HG03097 (cell line): ENCODE measurements at regions not wholly inside any gene's neighbourhood (a gene's known extent, or its start where the extent isn't known, plus 50 kb on each side); places are given as distances from the start of the nearest gene placed in this dataset.
"Not testable (repeated sequence)": the region's sequence is repeated elsewhere in the genome, so short reads cannot be mapped to it uniquely, and the experiment has no call there.

ENCODE experiments used
- ATAC-seq: cut with Tn5 transposase; IDR thresholded peaks from one replicate; pipeline ENCODE4 v1.9.1; 2021; ENCODE audit not compliant: unreplicated experiment, low FRiP score

DNA sequence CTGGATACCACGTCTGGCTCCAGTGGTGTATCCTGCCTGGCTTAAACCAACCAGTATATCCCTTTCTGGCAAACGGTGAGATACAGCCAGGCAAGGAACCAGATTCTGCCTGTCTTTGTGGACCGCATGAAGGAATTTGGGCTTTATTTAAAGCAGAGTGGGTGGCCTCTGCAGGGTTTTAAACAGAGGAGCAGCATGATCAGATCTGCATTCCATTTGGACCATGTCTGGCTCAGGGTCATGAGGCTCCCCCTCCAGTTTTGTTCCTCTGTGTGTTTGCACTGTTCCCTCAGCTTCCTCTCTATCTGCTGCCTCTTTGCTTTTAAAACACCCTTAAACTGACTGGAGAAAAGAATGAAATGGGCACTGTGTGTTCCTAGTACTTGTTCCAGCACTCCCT is 195.0 kb downstream of the GIPC2 start:
- ATAC-seq, result no peak

DNA sequence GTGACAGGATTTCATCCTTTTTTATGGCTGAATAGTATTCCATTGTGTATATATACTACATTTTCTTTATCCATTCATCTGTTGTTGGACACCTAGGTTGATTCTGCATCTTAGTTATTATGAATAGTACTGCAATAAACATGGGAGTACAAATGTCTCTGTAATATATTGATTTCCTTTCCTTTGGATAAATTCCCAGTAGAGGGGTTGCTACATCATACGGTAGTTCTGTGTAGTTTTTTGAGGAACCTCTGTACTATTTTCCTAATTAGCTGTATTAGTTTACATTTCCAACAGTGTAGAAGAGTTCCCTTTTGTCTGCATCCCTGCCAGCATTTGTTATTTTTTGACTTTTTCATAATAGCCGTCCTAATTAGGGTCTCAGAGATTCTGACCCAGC is 201.3 kb downstream of the GIPC2 start:
- no peak for ATAC-seq

DNA sequence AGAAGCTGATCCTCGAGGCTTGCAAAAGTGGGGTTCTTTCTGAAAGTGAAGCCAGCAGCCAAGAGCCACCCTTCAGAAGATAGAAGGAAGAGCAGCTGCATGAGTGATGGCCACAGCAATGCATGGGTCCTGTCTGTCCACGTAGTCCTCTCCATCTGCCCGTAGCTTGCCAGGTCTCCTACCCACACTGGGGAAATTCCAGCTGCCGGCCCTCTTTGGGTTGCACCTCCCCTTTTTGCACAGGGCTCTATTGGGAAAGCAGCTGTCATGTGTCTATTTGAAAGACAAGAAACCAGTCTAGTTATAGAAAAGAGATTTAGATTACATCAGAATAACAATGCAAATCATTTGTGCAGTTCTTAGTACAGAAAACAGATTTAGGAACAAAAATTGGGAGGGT is 204.4 kb downstream of the GIPC2 start:
- no peak for ATAC-seq

DNA sequence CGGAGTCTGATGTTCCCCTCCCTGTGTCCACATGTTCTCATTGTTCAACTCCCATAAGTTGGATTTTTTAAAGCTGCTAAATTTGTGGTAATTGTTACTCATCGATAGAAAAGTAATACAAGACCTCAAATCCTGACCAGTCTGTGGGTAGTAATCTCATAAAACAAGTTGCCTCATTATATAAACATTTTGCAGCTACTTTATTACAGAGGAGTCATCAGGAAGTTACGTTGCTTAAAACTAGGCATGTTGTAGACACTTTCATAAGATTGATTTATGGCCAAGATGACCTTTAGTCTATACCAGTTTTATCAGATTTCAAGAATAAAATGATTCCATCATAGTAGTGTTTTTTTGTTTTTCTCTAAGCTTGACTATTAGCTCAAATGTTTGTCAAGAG is 208.8 kb downstream of the GIPC2 start:
- ATAC-seq, result no peak

DNA sequence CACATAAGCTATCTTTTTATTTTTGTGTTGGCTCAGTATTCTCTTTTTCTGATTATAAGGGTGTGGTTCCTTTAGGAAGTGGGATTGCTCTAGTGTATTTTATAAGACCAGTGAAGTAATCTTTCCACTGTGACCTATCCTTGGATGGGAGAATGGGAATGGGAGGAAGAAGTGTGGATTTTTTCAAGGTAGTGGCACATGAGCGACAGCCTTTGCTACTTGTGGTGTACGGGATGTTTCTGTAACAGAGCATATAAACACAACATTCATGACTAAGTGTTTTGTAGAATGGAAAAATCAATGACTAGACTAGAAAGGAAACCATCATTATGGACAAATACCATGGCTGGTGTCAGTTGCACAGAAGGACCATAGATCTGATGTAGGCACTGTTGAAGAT is 209.6 kb downstream of the GIPC2 start:
- ATAC-seq, result no peak

DNA sequence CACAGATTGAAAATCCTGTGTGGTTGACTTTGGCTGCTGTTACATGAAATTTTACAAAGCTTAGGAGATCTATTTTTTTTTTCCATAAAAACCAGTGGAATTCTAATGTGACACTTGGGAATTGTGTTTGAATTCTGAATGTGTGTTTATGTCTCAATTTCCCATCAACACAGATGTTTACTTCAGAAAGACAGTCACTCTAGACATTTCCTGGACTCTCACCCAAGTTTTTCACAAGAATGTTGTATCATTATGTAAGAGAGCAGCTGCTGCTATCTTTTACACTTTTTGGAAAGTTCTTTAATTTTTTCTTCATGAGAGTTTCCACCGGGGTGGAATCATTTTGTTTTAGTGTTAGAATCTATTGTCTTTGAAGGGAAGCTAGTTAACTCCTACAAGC is 210.1 kb downstream of the GIPC2 start:
- no peak for ATAC-seq

DNA sequence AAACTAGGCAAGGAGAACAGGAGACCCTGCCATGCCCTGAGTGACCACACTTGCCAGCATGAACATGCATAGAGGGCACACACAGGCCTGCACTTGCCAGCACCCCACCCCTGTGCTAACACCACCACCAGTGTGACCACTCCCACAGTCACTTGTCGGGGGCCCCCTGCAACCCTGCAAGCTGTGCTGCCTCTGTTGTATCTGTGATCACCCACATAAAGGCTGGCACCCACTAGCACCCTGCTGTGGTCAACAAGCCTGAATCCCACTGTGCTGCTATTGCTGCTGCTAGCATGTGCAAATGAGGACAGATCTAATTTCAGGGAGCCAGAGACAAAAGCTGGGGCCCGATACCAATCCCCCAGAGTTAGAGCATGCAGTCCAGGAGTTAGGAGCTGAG is 217.7 kb downstream of the GIPC2 start:
- no peak for ATAC-seq

DNA sequence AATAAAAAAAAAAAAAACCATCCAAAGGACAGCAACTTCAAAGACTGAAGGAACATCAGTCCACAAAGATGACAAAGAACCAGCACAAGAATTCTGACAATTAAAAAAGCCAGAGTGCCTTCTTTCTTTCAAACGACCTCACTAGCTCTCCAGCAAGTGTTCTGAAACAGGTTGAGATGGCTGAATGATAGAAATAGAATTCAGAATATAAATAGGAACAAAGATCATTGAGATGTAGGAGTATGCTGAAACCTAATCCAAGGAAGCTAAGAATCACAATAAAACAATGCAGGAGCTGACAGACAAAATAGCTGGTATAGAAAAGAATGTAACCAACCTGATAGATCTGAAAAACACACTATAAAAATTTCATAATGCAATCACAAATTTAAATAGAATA is 218.2 kb downstream of the GIPC2 start:
- ATAC-seq, result no peak

DNA sequence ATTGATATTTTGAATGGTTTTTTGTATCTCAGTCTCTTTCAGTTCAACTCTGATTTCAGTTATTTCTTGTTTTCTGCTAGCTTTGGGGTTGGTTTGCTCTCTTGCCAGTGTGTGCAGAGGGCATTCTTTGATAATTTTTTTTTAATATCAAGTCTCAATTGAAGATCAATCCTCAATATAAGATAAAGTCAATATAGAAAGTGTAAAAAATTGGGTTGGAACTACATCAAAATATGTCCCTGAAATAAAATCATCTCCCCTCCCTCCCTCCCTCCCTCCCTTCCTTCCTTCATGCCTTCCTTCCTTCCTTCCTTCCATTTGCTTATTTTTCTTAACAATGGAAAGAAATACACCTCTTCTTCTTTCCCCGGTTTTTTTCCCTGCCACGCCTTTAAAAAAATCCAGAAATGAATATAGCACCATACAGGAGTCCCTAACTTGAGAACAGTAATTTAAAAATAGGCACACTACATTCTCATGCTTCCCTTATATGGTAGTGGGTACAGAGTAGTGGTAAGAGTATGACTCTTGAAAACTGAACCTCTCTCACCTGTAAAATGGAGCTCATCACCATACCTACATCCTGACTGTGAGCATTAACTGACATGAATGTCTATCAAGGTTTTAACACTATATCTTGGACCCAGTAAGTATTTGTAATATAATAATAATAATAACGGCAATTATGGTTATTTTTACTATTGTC is 221.9 kb downstream of the GIPC2 start:
- no peak for ATAC-seq

DNA sequence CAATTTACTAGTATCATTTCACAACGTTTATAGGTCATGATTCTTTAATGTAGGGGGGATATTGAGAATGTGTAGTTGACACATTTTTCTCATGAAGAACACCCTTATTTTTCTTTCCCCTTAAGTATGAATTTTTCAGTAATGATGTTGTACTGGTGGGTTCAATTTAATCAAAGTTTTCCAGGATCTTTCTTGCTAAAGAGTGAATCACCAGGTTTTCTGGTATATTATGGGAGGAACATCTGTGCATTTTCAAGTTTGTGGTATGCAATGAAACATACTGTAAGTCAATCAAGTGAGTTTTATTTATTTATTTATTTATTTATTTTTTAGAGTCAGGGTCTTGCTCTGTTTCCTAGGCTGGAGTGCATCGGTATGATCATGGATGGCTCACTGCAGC is 221.2 kb upstream of the PTGFR start:
- no peak for ATAC-seq

DNA sequence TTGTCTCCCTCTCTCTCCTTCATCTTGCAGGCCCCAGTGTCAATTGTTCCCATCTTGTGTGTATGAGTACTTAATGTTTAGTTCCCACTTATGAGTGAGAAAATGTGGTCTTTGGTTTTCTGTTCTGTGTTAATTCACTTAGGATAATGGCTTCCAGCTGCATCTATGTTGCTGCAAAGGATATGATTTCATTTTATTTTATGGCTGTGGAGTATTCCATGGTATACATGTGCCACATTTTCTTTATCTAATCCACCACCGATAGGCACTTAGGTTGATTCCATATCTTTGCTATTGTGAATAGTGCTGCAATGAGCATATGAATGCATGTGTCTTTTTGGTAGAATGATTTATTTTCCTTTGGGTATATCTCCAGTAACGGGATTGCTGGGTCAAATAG is 219.4 kb upstream of the PTGFR start:
- ATAC-seq, result not testable (repeated sequence)

DNA sequence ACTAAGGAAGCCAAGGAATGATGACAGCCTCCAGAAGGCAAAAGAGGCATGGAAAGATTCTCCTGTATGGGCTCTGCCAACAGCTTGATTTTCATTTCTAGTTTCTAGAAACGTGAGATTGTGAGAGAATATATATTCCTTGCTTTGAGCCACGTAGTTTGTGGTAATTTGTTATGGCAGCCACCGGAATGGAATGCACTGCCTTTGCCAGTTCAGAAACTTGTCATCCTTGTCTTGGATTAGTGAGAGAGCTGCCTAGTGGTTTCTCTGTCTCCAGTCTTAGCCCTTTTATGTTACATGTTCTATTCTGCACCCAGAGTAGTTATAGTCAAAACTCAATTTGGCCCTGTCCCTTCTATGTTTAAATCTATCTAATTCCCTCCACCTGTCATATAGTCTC is 216.0 kb upstream of the PTGFR start:
- ATAC-seq, result no peak

DNA sequence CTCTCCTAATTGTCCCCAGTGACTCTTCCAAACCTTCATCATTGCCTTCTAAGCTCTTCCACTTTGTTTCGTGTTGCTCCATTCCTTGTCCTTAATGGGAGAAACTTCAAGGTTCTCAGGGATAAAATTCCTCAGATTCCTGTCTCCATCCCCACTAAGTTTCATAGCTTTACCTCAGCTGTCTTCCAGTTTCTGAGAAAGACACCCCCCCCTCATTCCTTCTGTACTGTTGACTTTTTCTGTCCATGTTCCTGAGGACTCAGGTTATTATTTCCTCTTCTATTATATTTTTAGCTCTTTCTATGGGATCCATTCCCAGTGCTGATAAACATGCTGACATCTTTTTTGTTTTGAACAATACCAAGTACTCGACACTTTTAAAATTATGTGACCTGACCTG is 215.3 kb upstream of the PTGFR start:
- no peak for ATAC-seq

DNA sequence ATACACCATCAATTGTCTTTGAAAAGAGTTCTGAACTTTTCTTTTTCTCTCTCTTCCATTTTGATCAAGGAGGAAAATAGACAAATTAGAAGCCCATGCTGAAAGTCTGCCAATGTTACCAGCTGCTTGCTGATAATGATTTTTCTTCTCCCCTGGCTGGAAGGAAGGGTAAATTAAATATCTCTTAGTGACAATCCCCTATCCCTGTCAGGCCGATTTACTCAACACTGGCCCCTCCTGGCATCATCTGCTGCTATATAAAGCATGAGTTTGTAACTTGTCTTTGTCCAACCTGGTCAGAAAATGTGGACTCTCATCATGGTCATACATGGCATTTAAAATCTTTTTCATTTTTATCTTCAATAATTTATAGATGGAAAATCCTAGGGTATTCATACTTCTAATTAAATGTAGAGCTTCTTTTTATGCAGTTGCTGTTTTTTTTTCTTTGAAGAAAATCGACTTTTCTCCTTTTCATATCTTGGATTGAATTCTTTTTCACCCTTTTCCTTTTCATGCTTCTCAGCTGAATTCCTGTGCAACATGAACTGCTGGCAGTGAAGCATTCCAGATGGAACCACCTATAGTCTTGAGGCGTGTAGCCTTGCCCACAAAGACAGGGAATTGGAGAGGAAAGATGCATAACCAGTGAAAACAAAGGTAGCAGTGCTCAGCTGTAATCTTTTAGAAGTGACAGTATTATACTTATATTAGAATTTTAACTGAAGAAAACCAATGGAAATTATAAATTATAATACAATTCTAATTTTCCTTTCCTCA is 214.7 kb upstream of the PTGFR start:
- no peak for ATAC-seq

DNA sequence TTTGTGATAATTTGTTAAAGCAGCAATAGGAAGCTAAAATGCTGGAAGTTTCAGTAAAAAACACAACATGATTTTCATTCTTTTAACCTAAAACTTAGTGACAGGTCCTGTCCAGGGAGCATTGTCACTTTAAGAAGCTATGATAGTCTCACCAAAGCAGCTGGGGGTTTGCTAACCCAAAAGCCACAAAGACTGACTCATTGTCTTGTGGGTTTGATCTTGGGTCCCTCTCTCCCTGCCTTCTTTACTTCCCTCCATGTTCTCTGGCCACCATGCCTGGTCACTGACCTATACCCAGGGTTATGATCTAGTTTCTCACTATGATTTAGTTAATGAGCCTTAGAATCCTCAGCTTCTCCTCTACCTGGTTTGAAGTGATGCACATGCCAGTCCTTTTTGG is 213.5 kb upstream of the PTGFR start:
- peak; percentile 82 for ATAC-seq

DNA sequence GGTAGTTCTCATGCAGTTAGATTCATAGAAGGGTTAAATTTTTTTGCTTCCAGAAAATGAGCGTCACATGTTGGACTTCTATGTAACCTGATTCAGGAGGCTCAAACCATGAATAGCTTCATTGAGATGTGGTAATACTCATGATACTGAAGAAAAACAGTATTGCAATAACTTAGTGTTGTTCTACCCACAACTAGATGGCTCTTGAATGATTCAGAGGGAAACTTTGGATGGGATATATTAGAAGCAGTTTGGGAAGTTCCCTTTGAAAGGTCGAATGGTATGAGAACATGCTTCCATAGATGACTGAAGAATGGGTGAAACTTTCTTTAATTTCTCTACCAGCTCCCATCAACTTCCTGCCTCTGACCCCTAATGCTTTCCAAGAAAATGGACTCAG is 211.7 kb upstream of the PTGFR start:
- no peak for ATAC-seq

DNA sequence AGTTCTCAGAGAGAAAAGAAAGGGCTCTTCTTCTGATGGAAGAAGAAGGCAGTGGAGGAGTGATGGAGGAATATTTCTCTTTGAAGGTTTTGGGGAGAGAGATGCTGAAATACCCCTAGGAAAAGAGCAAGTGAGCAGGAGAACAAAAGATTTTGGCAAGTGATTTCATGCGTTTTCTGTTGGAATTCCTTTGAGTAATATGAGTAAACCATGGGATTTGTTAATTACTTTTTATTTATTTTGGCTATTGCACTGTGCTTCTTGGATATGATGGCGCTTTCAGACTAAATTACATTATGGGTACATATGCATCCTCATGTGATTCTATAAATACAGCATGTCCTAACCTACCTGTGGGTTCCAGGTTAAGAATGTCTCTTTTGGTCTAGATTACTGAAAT is 210.1 kb upstream of the PTGFR start:
- ATAC-seq, result no peak

DNA sequence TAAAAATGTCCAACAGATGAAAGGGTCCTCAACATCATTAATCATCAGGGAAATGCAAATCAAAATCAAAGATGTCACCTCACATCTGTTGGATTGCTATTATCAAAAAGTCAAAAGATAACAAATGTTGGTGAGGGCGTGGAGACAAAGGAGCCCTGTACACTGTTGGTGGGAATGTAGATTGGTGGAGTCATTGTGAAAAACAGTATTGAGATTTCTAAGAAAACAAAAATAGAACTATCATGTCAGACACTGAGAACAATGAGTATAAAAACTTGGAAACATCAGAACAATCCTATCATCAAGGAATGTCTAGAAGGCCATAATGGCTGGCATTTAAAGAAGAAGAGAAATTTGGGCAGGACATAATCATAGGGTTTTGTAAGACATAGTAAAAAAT is 209.2 kb upstream of the PTGFR start:
- ATAC-seq, result no peak

DNA sequence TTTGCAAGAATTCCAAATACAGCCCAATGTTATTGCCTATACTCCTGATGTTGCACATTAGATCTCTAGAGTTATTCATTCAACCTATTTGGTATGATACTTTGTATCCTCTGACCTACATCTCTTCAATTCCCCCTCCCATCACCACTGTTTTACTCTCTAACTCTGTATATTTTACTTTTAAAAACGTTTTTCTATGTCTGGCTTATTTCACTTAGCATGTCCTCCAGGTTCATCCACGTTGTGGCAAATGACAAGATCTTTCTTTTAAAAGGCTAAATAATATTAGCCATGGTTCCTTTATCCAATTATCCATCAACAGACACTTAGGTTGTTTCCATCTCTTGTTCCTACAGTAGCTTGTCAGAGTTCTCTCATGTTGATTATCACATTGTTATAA is 207.1 kb upstream of the PTGFR start:
- ATAC-seq, result no peak

DNA sequence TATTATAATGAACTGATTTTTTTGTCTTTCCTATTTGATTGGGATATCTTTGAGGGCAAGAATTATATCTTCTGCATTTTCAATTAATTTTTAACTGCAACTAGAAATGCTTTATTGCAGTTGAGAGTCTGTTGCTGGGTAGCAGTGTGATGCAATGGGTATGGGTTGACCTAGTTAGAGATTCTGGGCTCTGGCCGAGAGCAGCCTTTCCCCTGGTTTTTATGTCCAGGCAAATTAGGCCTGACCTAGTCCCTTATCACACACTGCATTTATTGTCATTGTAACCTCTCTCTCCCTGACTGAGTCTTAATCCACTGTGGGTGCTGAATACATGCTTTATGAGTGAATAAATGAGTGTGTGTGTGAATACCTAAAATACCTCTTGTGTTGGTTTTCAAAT is 206.4 kb upstream of the PTGFR start:
- ATAC-seq, result no peak

DNA sequence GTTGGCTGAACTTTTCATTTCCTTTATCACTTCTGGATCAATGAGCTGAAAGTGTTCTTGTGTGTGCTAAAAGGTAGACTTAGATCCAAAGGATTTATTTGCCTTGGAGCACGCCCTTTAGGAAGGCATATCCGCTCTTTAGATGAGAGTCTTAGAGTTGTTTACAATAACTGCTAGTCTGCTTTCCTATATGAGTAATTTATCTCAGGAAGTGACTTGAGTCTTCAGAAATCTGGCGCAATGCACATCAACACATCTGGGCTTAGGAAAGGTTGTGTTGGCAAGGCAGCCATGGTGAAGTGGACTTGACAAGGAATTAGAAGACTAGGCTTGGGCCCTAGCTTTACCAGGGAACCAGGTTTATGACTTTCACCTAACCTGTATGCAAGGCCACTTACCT is 204.1 kb upstream of the PTGFR start:
- ATAC-seq, result no peak

DNA sequence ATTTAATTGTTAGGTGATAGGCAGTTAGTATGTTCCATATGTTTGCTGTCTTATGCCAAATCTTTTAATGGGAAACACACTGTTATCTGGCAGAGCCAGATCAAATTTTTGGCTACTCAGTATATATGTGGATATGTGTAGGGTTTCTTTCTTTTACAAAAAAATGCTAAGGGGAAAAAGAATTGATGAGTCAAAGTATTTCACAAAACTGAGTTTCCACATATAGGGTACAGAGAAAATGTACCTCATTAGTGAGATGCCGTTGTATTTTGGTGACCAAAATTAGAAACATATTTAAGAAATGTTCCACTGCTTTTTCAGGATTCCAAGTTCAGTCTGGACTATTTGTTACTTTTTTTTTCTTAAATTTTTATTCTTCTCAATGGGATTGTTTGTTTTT is 201.2 kb upstream of the PTGFR start:
- ATAC-seq, result no peak
